ENCODE measurements at regions not wholly inside any gene's neighbourhood (a gene's known extent, or its start where the extent isn't known, plus 50 kb on each side); places are given as distances from the start of the nearest gene placed in this dataset.
"Not testable (repeated sequence)": the region's sequence is repeated elsewhere in the genome, so short reads cannot be mapped to it uniquely, and the experiment has no call there.

DNA sequence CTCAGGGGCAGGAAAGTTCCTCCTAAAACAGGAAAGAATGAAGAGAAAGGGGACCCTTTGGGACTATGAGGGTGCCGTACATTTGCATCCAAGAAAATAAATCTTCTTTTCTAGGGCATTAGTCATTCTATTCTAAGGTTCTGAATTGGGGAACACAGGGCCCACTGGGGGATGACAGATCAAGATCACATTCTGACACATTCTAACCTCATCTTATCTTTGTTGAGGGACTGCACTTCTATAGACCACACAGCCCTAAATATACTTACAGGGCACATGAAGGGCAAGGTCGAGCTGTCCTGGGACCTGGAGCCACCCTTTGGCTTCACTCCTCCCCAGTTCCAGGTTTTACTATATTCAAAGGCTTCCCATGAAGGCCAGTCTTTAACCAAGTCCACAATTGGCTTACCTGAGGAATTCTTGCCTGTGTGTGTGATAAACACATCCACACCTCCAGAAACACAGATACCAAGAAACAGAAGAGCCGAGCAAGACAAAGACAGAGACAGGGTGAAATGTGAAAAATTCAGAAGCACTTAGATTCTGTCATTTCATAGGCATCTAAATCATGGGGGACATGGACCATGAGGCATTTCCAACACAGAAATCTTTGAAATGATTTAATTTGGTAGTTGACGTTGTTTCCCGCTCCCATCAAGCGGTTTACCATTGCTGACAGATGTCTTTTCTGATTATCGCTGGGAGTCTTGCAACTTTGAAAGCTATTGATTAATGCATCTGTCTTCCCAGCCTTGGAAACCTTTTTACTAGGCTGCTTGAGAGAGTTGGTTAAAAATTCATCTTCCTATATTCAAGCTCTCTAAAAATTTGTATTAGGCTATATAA lies 75.8 kb downstream of the CCDC71L start:
- intact Hi-C loops (cut with DNase I): no loop called here
- ATAC-seq (no peak), DNase-seq (ENCODE audit: missing footprints) (no peak)

GRCh38 chr7:106583706-106584690 lies 77.0 kb downstream of the CCDC71L start:
- intact Hi-C loops (cut with DNase I): no loop called here
- ATAC-seq (no peak), DNase-seq (ENCODE audit: missing footprints) (no peak)

DNA sequence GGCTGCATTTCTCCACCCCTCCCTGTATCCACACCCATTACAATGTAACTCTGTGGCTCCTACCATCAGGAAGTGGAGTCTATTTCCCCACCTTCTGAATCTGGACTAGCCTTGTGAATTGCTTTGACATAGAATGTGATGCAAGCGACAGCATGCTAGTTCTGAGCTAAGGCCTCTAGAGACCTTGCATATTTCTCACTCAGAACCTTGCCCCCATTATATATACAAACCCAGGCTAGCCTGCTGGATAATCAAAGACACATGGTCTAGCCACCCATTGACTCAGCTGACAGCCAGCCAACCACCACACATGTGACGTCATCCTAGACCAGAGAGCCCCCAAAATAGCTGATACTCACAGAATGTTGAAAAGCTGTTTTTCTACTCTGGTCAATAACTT lies 77.9 kb downstream of the CCDC71L start:
- DNase-seq (ENCODE audit: missing footprints): no peak
- intact Hi-C loops (cut with DNase I): no loop called here
- ATAC-seq: no peak

DNA sequence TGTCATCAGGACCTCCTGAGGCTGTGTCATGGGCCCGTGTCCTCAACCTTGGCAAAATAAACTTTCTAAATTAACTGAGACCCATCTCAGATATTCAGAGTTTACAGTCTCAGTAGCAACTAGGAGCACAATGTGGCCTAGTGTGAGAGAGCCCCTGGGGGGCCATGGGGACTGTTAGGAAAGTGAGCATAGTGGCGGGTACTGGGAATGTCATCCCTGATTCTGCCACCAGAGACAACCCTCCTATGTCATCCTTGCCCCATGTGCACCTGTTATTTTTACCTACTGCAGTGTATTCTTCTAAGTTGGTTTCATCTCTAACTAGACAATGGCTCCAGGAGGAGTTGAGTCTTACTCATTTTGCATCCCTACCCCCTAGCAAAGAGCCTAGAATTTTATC lies 78.6 kb downstream of the CCDC71L start:
- ATAC-seq (no peak), DNase-seq (ENCODE audit: missing footprints) (no peak)
- intact Hi-C loops (cut with DNase I): no loop called here

DNA sequence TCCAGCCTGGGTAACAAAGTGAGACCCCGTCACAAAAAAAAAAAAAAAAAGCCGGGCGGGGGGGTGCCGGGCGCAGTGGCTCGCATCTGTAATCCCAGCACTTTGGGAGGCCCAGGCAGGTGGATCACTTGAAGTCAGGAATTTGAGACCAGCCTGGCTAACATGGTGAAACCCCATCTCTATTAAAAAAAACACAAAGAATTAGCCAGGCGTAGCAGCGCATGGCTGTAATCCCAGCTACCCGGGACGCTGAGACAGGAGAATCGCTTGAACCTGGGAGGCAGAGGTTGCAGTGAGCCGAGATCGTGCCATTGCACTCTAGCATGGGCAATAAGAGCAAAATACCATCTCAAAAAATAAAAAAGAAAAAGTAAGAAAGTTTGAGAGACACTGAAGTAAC lies 81.9 kb downstream of the CCDC71L start:
- DNase-seq (ENCODE audit: missing footprints); ATAC-seq; intact Hi-C loops (cut with DNase I): not testable (repeated sequence)

DNA sequence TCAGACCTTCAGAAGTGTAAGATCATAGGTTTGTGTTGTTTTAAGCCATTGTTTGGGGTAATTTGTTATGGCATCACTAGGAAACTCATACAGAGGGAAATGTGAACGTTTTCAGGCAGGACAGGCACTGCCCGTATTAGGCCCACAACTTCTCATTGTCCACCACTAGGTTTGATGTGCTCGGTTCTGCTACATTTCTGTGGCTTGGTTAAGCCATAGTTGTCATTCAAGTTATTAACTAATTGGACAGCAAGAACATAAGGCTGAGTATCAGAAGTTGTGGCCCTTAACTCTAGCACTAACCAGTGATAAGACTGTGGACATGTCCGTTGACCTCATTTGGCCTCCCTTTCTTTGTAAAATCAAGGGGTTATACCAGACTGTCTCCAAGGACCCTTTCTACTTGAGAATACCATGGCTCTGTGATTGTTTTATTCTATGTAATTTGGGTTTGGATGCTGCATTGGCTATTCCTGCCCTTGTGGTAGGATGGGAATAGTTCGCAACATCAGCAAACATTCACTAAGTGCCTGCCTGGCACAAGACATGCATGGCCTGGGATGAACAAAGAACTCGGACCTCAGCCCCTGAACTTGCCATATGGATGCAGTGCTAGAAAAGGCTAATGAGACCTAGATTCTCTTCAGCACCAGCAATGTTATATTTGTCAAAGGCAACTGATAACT lies 85.7 kb downstream of the CCDC71L start:
- no peak for ATAC-seq
- DNase-seq (ENCODE audit: missing footprints): no peak
- intact Hi-C loops (cut with DNase I): no loop called here

DNA sequence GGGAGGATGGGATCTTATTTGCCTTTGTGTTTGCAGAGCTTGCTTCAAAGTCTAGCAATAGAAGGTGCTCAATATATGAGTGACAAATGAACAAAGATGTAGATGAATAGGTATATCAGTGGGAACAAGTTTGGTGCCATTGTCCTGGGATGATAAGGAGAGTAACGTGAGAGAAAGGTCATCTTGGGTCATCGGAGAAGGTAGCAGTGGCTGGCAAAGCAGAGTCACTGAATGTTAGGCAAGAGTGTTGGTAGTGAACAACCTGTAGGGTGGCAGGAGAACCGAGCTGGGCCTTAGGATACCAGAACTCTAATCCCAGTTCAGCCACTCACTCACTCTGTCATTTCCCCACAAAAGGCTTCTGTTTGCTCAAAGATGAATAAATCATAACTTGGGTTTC lies 87.2 kb downstream of the CCDC71L start:
- no peak for DNase-seq (ENCODE audit: missing footprints)
- ATAC-seq: no peak
- intact Hi-C loops (cut with DNase I): no loop called here

GRCh38 chr7:106573125-106573663 lies 87.8 kb downstream of the CCDC71L start:
- ATAC-seq: no peak
- intact Hi-C loops (cut with DNase I): no loop called here
- no peak for DNase-seq (ENCODE audit: missing footprints)

DNA sequence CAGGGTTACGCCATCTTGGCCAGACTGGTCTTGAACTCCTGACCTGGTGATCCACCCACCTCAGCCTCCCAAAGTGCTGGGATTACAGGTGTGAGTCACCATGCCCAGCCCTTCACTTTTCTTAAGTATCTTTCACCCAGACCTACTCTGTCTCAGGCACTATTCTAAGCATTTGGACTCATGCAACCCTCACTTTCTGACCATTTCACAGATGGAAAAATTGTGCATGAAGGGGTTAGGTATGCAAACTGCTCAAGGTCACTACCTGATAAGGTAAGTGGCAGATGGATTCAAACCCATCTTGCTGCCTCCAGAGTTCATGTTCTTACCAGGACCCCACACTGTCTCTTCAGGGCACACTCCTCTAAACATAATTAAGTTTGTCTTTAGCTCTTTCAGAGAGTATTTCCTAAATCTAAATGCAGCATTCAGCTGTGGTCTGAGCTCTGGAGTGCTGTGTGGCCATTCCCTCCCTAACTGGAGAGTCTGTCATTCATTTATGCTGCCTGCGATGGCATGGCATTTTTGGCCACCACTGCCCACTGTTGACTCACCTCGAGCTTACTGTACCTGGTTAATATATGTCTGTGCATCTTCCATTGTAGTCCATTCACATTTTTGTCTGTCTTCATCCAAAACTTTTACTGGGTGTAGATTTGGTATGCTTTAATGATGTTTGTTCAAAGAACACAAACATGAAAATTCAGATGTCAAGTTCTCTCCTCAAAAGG lies 88.4 kb downstream of the CCDC71L start:
- DNase-seq (ENCODE audit: missing footprints) (no peak), ATAC-seq (no peak)
- intact Hi-C loops (cut with DNase I): no loop called here

- ATAC-seq: no peak
- intact Hi-C loops (cut with DNase I): no loop called here
- no peak for DNase-seq (ENCODE audit: missing footprints)
Measured at GRCh38 chr7:106571563-106571962, 89.4 kb downstream of the CCDC71L start.

DNA sequence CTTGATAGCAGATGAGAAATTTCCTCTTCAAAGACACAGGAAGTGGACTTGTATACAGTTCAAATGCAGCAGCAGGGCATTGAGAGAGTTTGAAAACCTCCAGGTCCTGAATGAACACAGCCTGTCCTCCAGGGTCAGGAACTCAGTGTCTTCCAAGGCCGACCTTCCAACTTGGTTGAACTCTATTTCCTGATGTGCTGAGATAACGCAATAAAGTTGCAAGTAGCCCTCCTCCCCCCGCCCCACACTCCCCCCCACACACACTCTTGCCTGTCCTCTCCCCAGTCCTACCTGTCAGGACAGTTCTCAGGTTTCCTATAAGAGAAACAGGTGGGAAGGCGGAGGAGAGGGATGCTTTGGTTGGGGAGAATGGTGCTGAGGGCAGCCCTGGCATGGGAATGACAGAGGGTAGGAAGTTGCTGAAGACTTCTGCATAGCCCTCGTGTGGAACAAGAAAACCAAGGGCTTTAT lies 90.0 kb downstream of the CCDC71L start:
- DNase-seq (ENCODE audit: missing footprints) (no peak), ATAC-seq (no peak)
- intact Hi-C loops (cut with DNase I): no loop called here

DNA sequence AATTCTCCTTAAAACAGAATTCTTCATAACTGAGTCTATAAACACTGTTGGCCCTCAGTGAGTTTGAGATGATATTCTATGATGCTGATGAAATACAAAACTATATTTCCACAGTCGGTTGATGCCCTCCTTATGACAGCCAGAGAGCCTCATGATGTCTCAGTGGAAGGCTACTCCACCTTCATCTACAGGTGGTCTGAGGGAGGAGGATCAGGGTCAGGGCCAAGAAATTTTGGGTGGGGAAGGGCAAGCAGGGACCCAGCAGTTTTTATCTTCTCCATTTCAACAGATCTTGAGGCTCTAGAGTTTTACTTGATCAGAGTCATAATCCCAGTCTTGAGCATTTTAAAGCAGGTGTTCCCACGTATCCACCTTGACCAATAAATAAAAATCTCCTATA lies 90.8 kb downstream of the CCDC71L start:
- ATAC-seq: no peak
- DNase-seq (ENCODE audit: missing footprints): no peak
- intact Hi-C loops (cut with DNase I): no loop called here

GRCh38 chr7:106569500-106569929 lies 91.4 kb downstream of the CCDC71L start:
- DNase-seq (ENCODE audit: missing footprints) (no peak), ATAC-seq (no peak)
- intact Hi-C loops (cut with DNase I): no loop called here

DNA sequence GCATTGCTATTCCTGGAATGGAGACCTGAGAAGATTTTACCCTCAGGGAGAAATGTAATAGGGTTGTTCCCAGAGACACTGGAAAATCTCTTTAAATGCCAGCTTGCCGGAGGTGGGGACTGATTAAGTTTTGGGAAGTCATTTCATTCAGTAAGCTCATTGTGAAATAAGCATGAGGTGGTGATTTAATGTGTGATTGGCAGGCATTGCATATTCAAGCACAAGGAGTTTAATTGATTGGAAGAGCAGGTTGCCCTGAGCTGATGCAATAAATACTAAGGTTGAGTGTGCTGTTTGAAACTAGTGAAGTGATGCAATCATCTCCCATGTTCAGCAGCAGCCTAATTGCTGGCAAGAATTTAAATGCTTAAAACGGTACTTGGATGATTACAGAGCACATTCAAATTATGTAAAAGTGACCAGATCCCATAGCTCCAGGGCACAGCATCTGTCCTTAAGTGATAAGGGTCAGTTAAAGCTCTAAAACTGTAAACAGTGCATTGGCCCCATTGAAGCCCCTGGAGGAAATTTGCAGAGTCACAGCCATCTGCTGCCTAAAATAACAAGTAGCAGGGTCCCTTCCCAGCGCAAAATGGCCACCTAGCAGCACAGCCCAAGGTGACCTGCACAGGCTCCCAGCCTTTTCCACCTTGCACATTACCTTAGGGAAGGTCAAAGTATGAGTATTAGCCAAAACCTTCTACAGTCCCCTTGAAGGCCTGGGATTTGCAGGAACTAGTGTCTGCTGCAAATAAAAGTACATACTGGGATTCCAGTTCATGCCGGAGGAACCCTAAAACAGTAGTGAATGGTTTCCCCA lies 92.1 kb downstream of the CCDC71L start:
- intact Hi-C loops (cut with DNase I): no loop called here
- peak; percentile 48 for ATAC-seq
- DNase-seq (ENCODE audit: missing footprints): no peak

DNA sequence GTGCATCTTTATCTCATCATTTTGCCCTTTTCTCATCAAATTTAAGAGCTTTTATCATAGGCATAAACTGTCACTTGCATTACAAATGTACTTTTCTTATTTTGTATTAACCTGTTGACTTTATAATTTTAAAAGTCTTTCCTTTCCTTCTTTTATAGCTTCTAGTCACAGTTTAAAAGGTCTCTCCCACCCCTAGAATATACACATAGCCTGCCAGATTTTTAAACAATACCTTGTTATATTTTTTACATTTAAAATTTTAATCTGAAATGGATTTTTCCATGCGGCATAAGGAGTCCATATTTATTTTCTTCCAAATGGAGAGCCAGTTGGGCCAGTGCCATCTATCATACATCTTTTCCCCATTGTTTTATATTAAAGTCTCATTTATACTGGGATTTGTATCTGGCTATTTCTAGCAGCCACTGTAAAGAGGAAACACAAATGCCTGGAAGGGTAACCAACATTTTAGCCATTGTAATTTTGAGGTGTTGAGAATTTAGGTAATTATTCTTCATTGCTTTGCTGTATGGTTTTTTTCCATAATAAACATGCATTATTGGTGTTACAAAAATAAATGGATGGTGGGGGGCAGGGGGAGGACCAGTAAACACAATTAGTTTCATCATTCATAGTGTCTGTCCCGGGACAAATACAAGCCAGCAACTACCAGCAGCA lies 92.8 kb downstream of the CCDC71L start:
- ATAC-seq (no peak), DNase-seq (ENCODE audit: missing footprints) (no peak)
- intact Hi-C loops (cut with DNase I): no loop called here

GRCh38 chr7:106567204-106568001 lies 93.6 kb downstream of the CCDC71L start:
- DNase-seq (ENCODE audit: missing footprints); intact Hi-C loops (cut with DNase I); ATAC-seq: not testable (repeated sequence)

Measured in Right ventricle myocardium inferior (tissue), 1 donor.